Dermis blood vessel endothelial cell (primary cell): ENCODE measurements at regions not wholly inside any gene's neighbourhood (a gene's known extent, or its start where the extent isn't known, plus 50 kb on each side); places are given as distances from the start of the nearest gene placed in this dataset.

Experiments used
- DNase-seq: peaks from one replicate; pipeline ENCODE4 v3.0.0; 2010

DNA sequence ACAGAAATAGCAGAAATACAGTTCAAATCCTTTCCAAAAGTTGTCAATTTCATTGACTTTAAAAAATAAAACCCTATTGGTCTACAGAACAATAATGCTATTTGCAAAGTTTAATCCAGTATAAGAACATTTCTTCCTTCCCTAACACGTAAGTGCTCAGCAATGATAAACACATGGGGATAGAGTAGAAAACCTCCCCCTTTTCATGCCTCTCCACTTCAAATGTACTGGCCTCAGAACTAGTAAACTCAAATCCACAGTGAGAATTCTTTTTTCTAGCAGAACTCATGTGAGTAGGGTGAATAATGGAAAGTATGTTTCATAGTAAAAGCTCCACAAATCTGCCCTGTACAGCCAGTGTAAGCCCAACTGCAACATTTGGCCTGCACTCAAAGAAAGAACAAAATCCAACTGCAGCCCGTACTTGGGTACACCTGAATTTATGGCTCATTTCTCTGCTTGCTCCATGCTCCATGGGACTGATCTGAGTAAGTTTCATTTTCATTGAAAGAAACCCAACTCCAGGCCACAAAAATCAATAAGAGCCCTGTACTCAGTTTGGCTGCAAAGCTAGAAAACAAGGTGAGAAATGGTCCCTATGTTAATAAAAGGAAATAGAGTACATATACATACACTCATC is 115.0 kb upstream of the RMDN2 start:
- DNase-seq, result no peak

DNA sequence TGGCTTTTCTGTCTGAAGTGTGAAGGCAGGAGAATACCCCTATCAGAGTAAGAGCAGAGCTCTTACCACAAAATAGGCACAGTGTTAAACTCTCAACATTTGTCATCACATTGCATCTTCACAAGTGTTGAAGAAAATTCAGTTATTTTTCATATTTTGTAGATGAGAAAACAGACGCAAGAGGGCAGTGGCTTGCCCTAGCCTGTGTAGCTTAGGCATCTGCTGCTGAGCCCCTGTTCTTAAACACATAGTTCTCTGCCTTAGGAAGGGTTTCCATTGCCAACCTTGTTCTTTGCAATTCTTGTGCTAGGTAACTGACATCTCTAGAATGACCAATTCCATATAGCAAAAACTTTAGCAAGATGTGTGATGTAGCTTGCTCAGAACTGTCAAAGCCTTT is 112.7 kb upstream of the RMDN2 start:
- no peak for DNase-seq

DNA sequence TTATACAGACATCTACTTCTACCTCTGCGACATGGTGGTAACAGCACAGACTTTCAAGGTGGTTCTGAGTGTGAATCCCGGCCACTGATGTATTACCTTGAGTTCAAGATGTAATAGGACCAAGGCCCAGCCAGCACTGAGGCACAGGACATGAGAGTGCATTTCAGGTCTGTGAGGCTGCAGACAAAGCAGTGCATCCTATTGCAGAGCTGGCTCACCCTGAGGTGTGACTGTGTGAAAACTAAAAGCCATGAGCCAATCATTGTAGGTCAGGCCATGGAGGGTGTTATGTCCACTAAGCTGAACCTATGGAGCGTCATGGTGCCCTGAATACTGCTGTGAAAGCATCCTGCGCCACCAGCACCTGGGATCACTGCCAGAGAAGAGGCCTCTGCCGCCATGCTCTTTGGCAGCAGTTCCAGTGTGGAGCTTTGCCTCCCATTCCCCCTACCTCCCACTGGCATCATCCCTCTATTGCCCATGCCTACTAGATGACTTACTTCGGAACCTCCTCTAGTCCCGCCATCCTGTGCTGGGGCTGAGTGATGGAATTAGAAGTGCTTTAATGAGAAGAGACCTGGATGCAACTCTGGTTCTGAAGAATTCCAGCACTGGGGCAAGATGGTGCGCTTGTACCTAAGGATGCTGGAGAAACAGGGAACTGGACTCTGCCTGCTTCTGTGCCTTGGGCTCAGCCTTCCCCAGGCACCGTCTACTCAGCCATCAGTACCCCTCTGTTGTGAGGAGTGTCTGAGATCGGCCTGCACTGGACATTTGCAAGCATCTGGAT is 112.0 kb upstream of the RMDN2 start:
- no peak for DNase-seq

DNA sequence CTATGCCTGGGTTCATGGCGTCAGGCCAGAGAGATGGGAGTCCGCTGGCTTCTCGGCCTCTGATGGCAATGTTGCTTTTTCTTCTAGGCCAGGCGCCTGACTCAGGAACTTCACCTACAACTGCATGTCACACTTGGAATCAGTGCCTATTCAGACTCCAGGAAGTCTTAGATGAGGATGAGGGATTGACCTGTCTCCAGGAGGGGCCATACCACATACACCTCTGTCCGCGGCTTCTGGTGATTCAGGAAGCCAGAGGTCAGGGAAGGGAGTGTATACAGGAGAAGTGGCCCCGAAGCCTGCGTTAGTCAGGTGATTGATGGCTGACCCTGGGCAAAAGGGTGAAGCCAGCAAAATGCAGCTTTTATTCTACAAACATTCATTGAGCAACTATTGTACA is 109.1 kb upstream of the RMDN2 start:
- DNase-seq, result no peak

DNA sequence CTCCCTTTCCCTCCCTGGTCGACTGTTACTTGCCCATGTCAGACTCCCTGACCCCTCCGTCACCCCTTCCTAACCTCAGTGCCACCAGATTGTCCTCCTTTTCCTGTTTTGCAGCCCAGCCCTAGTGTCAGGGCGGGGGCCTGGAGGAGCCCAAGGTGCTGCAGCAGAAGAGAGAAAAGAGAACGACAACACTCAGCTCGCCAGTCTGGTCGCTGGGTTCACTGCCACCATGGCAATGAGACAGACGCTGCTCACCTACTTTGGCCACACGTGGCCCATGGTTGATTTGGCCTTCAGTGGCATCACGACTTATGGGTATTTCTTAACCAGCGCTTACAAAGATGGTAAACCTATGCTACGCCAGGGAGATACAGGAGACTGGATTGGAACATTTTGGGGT is 108.4 kb upstream of the RMDN2 start:
- DNase-seq, result no peak

DNA sequence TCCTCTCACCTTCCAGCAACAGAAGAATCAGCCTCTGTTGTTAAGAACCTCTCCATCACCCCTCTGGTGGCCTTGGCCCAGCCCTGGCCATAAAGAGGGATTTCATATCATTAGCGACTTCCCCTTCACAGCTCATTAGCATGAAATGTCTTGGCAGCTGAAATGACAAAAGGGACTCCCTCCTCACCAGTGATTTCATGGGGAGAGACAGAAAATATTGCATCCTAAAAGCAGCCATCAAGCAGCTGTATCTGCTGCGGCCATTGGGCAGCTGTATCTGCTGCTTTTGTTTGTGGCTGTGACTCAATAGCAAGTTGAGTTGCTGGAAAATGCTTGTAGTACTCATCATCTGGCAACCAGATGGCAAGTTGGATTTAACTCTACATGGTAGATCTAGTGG is 105.9 kb upstream of the RMDN2 start:
- no peak for DNase-seq

DNA sequence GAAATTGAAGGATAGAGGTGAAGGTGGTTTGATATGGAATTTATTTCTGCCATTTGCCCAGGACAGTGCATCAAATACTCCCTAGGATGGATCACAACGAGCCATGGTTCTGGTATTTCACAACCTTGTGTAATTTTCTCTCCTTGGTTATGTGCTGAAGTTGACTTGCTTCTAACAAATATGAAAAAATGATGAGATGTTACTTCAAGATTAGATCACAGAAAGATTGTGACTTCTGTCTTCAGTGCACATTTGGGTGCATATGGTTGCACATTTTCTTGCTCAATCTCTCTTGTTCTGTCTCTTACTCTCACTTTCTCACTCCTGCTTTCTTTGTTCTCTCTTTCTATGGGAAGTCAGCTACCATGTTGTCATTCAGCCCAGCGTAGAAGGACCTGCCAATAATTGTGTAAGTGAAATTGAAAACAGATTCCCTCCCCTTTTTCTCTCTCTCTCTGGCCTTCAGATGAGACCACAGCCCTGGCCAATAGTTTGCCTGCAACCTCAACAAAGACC is 104.6 kb upstream of the RMDN2 start:
- DNase-seq, result no peak

DNA sequence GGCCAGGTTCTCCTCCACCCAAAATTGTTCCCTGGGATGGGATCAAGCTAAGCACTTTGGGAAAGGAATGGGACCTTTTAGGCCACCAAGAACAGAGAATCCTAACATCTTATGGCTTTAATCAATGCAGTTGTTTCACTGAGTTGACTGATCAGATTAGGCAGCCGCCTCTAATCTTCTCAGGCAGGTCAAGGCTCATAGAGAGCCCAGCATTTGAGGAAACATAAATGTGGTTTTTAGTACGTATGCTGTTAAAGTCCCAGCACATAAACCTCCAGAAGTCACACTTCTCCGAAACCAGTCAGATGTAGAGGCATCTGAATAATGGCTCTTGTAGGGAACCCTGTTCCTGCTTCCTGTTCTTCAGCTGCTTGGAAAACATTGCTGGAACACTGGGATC is 99.5 kb upstream of the RMDN2 start:
- DNase-seq, result no peak

DNA sequence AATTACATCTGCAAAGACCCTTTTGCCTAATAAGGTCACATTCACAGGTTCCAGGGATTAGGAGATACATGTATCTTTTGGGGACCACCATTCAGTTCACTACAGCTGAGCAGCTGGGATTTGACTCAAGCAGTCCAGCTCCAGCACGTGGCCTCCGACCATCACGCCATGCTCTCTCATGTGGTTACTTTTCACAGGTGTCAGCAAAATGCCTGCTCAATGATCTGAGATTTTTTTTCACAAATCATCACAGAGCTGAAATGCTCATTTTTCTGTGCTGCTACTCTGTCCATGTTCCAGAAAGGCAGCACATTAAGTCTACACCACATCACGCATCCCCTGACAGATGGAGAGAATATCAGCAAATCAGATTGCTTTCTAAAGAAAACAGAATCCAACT is 98.5 kb upstream of the RMDN2 start:
- no peak for DNase-seq

DNA sequence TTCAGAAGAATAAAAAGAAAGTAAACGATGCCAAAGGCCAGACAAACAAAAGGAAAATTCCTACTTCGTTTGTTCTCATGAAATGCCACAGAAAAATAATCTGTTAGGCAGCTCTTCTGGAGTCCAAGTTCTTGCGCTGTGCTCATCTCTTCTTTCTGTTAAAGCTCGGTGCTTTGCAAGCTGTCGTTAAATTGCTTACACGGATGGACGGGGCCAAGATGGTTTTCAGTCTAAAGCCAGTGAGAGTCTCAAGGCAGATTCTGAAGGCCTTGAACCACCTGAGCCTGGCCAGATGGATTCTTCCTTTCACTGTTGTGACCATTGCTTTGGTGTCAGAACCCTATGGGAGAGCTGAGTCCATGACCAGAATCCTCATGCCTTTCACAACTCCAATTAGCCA is 97.6 kb upstream of the RMDN2 start:
- DNase-seq, result no peak

DNA sequence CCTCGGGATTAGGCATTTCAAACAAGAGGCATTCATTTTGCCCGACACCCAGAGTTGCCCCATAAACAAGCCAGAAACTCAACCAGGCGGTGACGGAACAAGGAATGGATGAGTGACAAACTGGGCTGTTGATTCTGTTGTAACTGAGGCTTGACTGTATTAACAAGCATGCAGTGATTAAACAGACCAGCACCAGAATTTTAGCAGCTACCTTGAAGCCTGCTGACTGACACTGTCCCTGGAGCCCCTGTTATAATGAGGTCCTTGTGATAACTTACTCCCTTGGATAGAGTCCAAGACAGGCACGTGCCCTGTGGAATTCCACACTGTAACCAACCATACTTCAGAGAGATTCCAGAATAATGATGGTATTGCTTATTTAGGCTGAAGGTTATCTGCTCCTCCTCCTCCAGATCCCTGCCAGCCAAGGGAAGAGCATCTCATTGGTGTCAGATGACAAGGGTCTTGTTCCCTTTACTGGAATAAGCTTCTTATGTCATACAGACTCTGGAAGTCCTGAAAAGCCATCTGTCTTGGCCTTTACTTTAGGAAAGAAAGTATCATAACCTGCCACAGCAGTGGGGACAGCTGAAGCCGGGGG is 97.1 kb upstream of the RMDN2 start:
- peak; percentile 79 for DNase-seq

DNA sequence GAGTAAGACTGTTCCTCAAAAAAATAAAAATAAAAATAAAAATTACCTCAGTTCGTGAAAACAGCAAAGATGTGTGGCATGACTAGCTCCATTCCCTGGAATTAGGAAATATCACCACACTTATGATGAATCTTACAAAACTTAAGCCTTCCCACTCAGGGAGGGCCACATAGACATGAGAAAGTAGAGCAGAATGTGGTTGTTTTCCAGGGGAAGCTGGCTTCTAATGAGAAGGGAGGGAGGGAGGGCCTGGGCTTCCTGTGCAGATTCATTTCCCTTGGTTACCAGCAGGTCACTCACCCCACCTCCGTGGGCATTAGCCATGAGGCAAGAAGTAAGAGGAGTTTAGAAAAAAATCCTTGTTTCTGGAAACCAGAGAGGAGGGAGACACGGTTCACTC is 95.9 kb upstream of the RMDN2 start:
- peak; percentile 96 for DNase-seq

DNA sequence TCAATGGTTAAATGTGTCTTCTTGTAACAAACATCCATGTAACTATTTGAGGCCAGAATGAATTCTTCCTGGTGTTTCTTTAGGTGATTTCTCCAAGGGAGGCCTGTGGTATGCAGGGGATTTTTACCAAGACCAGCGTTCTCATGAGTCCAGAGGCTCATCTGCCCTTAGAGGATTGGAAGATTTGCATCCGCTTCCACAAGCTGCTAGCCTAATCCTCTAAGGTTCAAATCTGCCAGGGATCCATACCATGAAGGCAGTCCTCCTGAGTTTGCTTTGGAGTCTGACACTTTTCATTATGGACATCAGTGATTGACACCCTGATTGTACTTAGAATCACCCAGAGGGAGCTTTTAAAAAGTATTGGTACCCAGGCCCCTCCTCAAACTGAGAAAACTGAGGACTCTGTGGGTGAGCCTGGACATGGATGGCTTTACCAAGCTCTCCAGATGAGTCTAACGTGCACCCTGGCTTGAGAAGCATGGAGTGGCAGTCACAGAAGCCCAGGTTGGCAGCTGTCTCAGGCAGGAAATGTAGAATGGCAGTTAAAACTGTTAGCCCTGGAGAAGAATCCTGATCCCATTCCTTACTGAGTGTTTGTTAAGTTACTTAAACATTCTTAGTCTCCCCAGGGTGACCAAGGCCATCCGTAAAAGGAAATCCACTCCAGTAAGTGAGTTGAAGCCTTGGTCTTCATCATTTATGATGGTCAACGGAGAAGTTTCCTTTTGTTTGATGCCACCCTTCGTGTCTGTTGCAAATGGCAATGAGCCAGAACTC is 95.3 kb upstream of the RMDN2 start:
- peak; percentile 15 for DNase-seq

DNA sequence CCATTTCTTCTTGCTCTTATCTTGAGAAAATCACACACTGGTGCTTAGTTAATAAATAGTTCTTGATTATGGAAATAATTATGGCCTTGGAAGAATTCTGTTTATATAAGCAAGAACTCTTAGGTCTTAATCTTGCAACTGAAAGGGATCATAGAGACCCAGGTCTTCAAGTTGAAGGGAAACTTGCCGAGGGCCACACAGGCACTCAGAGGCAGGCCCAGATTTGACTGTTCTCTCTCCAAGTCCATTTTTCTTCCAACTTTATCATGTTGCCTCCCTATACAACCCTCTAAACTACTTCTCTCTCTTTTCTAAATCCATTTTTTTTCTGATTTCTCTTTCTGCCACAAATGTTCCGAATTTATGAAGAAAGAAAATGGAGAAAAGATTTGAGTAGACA is 94.5 kb upstream of the RMDN2 start:
- no peak for DNase-seq

DNA sequence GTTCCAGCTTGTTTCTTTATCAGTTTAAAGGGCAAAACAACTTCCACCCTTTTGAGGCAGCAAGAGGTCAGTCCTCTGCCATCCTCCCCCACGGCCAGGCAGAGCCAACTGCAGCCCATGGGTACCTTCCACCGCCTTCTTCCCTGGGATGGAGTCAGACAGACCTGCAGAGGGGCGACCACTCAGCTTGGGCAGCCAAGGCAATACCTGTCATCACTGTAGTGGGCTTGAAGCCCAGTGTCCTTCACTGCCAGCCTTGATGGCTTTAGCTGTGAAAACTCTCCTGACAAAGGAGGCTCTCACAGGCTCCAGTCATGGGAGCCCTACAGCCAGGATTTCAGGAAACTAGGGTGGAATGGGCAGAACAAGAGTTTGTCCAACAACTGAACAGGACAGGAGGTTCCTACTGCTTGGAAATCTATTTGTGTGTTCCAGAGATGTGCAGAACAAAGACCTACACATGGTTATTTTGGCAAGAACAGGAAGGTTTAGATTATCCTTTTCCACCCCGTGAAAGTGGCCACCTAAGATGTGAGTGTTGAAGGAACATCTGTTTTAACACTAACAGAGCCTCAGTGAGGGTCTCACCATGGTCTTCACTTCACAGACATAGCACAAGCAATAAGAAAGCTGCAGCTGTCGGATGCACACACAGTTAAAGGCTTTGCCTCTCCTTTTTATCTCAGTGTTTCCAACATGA is 93.9 kb upstream of the RMDN2 start:
- no peak for DNase-seq

DNA sequence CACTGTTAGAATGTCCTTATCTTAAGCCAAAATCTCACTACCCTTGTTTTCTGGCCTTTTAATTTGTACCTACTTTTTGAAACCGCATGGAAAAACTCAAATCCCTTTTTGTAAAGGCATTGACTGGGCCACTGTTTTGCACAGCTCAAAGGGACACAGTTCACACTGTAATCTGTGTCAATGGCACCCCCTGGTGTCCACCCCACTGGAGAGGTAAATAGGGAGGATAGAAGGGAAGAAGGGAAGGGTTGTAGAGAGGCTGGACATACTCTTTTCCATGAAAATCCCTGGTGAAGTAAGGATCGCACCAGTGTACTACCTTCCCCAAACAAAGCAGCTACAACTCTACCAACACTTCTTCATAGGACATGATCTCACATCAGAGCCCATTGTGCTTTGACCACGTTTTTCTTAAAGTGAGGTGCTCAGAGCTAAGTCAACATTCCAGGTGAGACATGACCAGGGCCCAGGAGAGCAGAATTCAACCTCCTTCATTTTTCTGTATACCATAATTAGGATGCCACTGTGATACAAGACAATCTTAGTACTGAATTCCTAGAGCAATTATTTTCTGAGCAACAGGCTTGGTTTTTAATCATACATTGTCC is 92.4 kb upstream of the RMDN2 start:
- DNase-seq, result peak; percentile 92

DNA sequence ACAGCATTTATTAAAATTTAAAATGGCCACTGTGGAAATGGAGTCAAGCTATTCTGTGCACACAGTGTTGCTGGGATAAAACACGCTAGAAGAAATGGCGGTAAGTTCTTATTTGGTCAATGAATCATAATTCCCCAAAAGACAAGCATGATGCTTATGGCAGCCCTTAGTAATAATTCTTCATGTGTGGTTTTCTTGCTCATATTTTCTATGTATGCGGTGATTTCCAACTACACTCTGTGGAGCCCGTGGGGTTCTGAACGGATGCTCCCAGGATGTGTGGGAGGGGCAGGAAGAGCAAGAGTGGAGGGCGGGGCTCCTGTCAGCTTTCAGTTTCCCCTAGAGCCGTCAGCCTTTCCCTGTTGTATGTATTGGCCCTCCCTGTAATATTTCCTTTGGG is 91.7 kb upstream of the RMDN2 start:
- no peak for DNase-seq

DNA sequence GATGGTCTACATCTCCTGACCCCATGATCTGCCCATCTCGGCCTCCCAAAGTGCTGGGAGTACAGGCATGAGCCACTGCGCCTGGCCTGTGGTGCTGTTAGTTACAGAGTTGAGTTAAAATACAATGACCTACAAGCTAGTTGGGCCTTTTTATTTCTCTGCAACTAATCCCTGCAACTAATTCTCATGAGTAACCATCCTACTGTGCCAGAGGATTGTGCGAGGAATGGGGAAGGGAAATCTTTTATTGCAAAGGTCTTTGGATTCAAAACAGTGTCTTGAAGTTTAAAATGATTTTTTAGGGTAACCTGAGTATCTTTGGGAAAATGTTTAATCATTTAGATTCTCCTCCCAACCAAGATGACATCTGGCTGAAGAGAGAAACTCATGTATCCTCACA is 88.8 kb upstream of the RMDN2 start:
- no peak for DNase-seq

DNA sequence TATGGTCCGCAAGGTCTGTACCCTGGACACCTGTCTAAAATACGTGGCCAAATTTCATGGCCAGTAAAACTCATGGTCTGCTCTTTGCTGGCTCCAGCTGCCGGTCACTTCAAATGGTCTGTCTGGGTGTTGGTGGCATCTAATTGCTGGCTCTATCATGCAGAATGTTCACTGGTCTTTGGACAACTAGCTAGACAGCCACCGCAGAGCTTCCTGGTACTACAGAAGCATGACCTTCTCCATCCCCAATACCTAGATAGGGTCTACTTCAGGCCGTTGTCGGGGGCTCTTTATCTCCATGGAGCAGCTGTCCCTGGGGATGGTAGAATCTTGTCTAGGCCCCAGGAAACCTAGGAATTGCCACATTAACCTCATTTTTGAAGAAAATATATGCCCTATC is 88.4 kb upstream of the RMDN2 start:
- no peak for DNase-seq

DNA sequence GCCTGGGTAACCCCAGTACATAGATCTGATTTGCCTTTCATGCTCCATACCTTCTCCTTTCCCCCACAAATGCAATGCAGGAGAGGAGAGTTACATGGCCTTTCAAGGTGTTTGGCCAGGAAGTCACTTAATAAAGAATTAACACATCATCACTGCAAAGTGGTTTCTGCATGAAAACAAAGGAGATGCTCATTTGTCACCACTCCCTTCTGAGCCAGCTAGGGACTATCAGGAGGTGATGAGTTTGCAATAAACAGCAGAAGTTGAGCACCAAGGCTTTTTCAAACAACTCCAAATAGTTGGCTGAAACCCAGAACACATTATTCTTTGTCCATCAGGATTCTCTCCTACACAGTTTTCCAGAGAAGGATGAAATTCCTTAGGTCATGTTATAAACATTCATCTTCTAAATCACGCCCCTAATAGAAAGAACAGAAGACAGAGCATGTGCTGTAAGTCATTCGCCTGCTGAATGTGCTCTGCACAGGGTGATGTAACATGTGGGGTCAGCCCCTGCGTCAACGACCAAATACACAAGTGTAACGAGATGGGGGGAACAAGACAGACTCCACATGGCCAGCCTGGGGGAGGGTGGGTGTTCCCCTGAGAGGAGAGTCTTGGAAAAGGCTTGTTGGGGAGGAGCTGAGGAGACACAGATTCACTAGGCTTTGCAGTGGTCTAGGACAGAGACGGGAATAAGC is 87.3 kb upstream of the RMDN2 start:
- DNase-seq, result no peak

DNA sequence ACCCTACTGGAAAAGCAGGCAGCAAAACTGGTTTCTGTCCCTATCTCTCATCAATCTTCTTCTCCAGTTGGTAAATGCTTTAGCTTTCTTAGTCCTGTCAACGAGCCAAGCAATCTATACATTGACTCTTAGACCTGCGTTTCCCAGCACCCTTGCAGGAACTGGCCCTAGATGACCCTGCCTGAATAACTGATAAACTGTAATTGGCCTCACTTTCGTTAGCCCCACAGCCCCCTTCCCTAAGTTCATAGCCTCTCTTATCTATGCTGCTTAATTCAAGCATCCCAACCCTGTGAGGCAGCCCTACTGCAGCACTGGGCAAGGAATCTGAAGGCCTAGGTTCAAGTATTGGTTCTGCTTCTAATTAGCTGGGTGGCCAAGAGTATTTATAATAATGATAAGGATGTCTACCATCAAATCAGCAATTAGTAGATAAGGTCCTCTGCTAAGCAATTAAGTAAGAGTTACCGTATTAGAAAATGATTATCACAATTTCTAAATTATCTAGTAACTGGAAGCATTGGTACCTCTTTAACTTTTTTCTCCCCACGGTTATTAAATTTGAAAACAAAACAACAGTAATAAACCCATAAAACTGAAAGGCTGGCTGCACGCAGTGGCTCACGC is 86.4 kb upstream of the RMDN2 start:
- no peak for DNase-seq
